ENCODE measurements at regions not wholly inside any gene's neighbourhood (a gene's known extent, or its start where the extent isn't known, plus 50 kb on each side); places are given as distances from the start of the nearest gene placed in this dataset.

DNA sequence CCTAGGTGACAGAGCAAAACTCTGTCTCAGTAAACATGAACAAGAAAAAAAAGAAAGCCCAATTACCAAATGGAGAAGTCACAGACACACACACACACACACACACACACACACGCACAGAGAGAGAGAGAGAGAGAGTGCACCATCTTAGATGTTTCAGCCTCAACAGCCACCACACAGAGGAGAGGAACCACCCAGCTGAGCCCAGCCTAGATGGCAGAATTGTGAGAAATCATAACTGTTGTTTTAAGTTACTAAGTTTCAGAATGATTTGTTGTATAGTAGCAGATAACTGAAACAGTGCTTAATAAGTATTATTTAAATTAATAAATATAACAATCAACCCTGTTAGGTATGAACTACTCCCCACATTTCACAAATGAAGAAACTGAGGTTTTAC lies 321.2 kb downstream of the ZNF621 start:
- TF ChIP-seq, protein P1, sequence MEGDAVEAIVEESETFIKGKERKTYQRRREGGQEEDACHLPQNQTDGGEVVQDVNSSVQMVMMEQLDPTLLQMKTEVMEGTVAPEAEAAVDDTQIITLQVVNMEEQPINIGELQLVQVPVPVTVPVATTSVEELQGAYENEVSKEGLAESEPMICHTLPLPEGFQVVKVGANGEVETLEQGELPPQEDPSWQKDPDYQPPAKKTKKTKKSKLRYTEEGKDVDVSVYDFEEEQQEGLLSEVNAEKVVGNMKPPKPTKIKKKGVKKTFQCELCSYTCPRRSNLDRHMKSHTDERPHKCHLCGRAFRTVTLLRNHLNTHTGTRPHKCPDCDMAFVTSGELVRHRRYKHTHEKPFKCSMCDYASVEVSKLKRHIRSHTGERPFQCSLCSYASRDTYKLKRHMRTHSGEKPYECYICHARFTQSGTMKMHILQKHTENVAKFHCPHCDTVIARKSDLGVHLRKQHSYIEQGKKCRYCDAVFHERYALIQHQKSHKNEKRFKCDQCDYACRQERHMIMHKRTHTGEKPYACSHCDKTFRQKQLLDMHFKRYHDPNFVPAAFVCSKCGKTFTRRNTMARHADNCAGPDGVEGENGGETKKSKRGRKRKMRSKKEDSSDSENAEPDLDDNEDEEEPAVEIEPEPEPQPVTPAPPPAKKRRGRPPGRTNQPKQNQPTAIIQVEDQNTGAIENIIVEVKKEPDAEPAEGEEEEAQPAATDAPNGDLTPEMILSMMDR (optimal IDR thresholded peaks at IDR 0.05 in 1 of 3, IDR thresholded peaks at IDR 0.05 in 1 of 3, conservative IDR thresholded peaks at IDR 0.05 in 1 of 3; ENCODE audit: extremely low read depth in 1 of 3, insufficient read depth in 2 of 3, low read length in 3 of 3): no peak
- no peak for TF ChIP-seq EZH2 (IDR thresholded peaks at IDR 0.05; ENCODE audit: low read length)

Measured in keratinocyte (primary cell).